ENCODE measurements at regions not wholly inside any gene's neighbourhood (a gene's known extent, or its start where the extent isn't known, plus 50 kb on each side); places are given as distances from the start of the nearest gene placed in this dataset.

GRCh38 chr3:135837977-135838631, 127.4 kb upstream of the PPP2R3A start:
- TF ChIP-seq CTCF (IDR thresholded peaks at IDR 0.05; ENCODE audit: low read depth, low read length) (no peak), EZH2phosphoT487 (IDR thresholded peaks at IDR 0.05; ENCODE audit: low read depth) (no peak)
